ENCODE measurements at regions not wholly inside any gene's neighbourhood (a gene's known extent, or its start where the extent isn't known, plus 50 kb on each side); places are given as distances from the start of the nearest gene placed in this dataset.

- no peaks in the 10 kb centered on the region for H3K9me3 ChIP-seq (ENCODE audit: control insufficient read depth, low read depth, low read length)
- H4K20me1 ChIP-seq (ENCODE audit: control insufficient read depth, extremely low read depth, insufficient read depth, low read length): no peaks in the 10 kb centered on the region
- no peaks in the 10 kb centered on the region for H3K79me2 ChIP-seq (ENCODE audit: control insufficient read depth, insufficient read depth, low read length)
- no peak overlapping the region for H3K9ac ChIP-seq (ENCODE audit: control insufficient read depth, extremely low read depth, insufficient read depth, low read length)
- DNase-seq (ENCODE audit: low read depth, low spot score) (no peak), FAIRE-seq (no peak)
- no peaks in the 10 kb centered on the region for H3K4me1 ChIP-seq (ENCODE audit: control insufficient read depth, extremely low read depth, insufficient read depth, low read length)
- no peaks in the 10 kb centered on the region for H3K36me3 ChIP-seq (ENCODE audit: control insufficient read depth in 2 of 2, extremely low read depth in 1 of 2, insufficient read depth in 2 of 2, low read length in 2 of 2)
- no peak overlapping the region for H3K4me2 ChIP-seq (ENCODE audit: control insufficient read depth, extremely low read depth, insufficient read depth, low read depth, low read length)
- H3K27ac ChIP-seq (ENCODE audit: control insufficient read depth, insufficient read depth, low read length): no peak overlapping the region
- dilution Hi-C loops (cut with MboI; ENCODE audit: extremely low pct_ligation_motif_present, low sequenced_read_pairs): no loop called here
- H3K27me3 ChIP-seq (ENCODE audit: control insufficient read depth, extremely low read depth, insufficient read depth, low read length): no peaks in the 10 kb centered on the region
- H3K9me1 ChIP-seq (ENCODE audit: control insufficient read depth, extremely low read depth, insufficient read depth, low read length): no peaks in the 10 kb centered on the region
- TF ChIP-seq, protein P1, sequence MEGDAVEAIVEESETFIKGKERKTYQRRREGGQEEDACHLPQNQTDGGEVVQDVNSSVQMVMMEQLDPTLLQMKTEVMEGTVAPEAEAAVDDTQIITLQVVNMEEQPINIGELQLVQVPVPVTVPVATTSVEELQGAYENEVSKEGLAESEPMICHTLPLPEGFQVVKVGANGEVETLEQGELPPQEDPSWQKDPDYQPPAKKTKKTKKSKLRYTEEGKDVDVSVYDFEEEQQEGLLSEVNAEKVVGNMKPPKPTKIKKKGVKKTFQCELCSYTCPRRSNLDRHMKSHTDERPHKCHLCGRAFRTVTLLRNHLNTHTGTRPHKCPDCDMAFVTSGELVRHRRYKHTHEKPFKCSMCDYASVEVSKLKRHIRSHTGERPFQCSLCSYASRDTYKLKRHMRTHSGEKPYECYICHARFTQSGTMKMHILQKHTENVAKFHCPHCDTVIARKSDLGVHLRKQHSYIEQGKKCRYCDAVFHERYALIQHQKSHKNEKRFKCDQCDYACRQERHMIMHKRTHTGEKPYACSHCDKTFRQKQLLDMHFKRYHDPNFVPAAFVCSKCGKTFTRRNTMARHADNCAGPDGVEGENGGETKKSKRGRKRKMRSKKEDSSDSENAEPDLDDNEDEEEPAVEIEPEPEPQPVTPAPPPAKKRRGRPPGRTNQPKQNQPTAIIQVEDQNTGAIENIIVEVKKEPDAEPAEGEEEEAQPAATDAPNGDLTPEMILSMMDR (optimal IDR thresholded peaks at IDR 0.05 in 1 of 3, IDR thresholded peaks at IDR 0.05 in 1 of 3, conservative IDR thresholded peaks at IDR 0.05 in 1 of 3; ENCODE audit: extremely low read depth in 1 of 3, insufficient read depth in 2 of 3, low read length in 3 of 3): no peak
- TF ChIP-seq EZH2 (IDR thresholded peaks at IDR 0.05; ENCODE audit: low read length): no peak
- no peak overlapping the region for H3K4me3 ChIP-seq (ENCODE audit: control insufficient read depth in 2 of 3, extremely low read depth in 1 of 3, insufficient read depth in 2 of 3, low read depth in 1 of 3, low read length in 3 of 3)
- no peak overlapping the region for H2AFZ ChIP-seq (ENCODE audit: control insufficient read depth, low read length)
Measured at GRCh38 chr7:125357676-125358455, 428.2 kb upstream of the POT1 start.

DNA sequence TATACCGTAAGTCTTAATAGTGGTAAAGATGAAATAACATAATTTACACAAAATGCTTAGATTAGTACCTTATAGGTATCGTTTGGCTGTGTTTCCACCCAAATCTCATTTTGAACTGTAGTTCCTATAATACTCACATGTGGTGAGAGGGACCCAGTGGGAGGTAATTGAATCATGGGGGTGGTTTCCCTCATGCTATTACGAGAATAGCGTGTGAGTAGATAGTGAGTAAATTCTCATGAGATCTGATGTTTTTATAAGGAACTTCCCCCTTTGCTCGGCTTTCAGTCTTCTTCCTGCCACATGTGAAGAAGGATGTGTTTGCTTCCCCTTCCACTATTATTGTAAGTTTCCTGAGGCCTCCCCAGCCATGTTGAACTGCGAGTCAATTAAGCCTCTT is 426.3 kb upstream of the POT1 start:
- H4K20me1 ChIP-seq (ENCODE audit: control insufficient read depth, extremely low read depth, insufficient read depth, low read length): no peaks in the 10 kb centered on the region
- H3K9ac ChIP-seq (ENCODE audit: control insufficient read depth, extremely low read depth, insufficient read depth, low read length): no peak overlapping the region
- H3K9me1 ChIP-seq (ENCODE audit: control insufficient read depth, extremely low read depth, insufficient read depth, low read length): no peaks in the 10 kb centered on the region
- no peaks in the 10 kb centered on the region for H3K4me1 ChIP-seq (ENCODE audit: control insufficient read depth, extremely low read depth, insufficient read depth, low read length)
- no peak for TF ChIP-seq EZH2 (IDR thresholded peaks at IDR 0.05; ENCODE audit: low read length)
- TF ChIP-seq, protein P1 (optimal IDR thresholded peaks at IDR 0.05 in 1 of 3, IDR thresholded peaks at IDR 0.05 in 1 of 3, conservative IDR thresholded peaks at IDR 0.05 in 1 of 3; ENCODE audit: extremely low read depth in 1 of 3, insufficient read depth in 2 of 3, low read length in 3 of 3): no peak
- dilution Hi-C loops (cut with MboI; ENCODE audit: extremely low pct_ligation_motif_present, low sequenced_read_pairs): no loop called here
- H3K9me3 ChIP-seq (ENCODE audit: control insufficient read depth, low read depth, low read length): no peaks in the 10 kb centered on the region
- H3K27me3 ChIP-seq (ENCODE audit: control insufficient read depth, extremely low read depth, insufficient read depth, low read length): no peaks in the 10 kb centered on the region
- no peak overlapping the region for H3K4me3 ChIP-seq (ENCODE audit: control insufficient read depth in 2 of 3, extremely low read depth in 1 of 3, insufficient read depth in 2 of 3, low read depth in 1 of 3, low read length in 3 of 3)
- FAIRE-seq (no peak), DNase-seq (ENCODE audit: low read depth, low spot score) (no peak)
- H3K79me2 ChIP-seq (ENCODE audit: control insufficient read depth, insufficient read depth, low read length): no peaks in the 10 kb centered on the region
- H3K27ac ChIP-seq (ENCODE audit: control insufficient read depth, insufficient read depth, low read length): no peak overlapping the region
- no peaks in the 10 kb centered on the region for H3K36me3 ChIP-seq (ENCODE audit: control insufficient read depth in 2 of 2, extremely low read depth in 1 of 2, insufficient read depth in 2 of 2, low read length in 2 of 2)
- no peak overlapping the region for H2AFZ ChIP-seq (ENCODE audit: control insufficient read depth, low read length)
- no peak overlapping the region for H3K4me2 ChIP-seq (ENCODE audit: control insufficient read depth, extremely low read depth, insufficient read depth, low read depth, low read length)

Data from keratinocyte (primary cell).